ENCODE measurements at regions not wholly inside any gene's neighbourhood (a gene's known extent, or its start where the extent isn't known, plus 50 kb on each side); places are given as distances from the start of the nearest gene placed in this dataset.
"Not testable (repeated sequence)": the region's sequence is repeated elsewhere in the genome, so short reads cannot be mapped to it uniquely, and the experiment has no call there.

- H3K27ac Mint-ChIP-seq; H3K4me3 ChIP-seq; H3K36me3 Mint-ChIP-seq; H3K4me3 Mint-ChIP-seq; H4K20me1 ChIP-seq (ENCODE audit: low read depth); H3K9me3 ChIP-seq (ENCODE audit: low read depth); DNase-seq (ENCODE audit: low spot score); H3K4me1 ChIP-seq; H3K79me2 ChIP-seq (ENCODE audit: low read depth); H3K27ac ChIP-seq; H3K9me3 Mint-ChIP-seq; H2AFZ ChIP-seq (replicated peaks); H3F3A ChIP-seq (ENCODE audit: low read depth); H3K27me3 Mint-ChIP-seq (ENCODE audit: insufficient read depth, low read depth); H3K27me3 ChIP-seq; H3K9ac ChIP-seq; H3K4me2 ChIP-seq; H3K36me3 ChIP-seq: not testable (repeated sequence)
- H3K4me1 Mint-ChIP-seq = peaks cover 11% of the 10 kb centered on the region
Measured at GRCh38 chr16:29346796-29347580, 59.5 kb downstream of the NPIPB11 start.

- H3K36me3 ChIP-seq; H3K9me3 Mint-ChIP-seq; H3K27me3 Mint-ChIP-seq (ENCODE audit: insufficient read depth, low read depth); H3K9ac ChIP-seq; H3K4me3 ChIP-seq; H3K4me2 ChIP-seq; H4K20me1 ChIP-seq (ENCODE audit: low read depth); H3K27ac ChIP-seq; H3K4me1 Mint-ChIP-seq; H3K79me2 ChIP-seq (ENCODE audit: low read depth); H2AFZ ChIP-seq (replicated peaks); H3K9me3 ChIP-seq (ENCODE audit: low read depth); H3K4me1 ChIP-seq; DNase-seq (ENCODE audit: low spot score); H3K4me3 Mint-ChIP-seq; H3F3A ChIP-seq (ENCODE audit: low read depth); H3K27me3 ChIP-seq; H3K27ac Mint-ChIP-seq; H3K36me3 Mint-ChIP-seq: not testable (repeated sequence)
Measured at GRCh38 chr16:29346203-29346602, 60.3 kb downstream of the NPIPB11 start.

- not testable (repeated sequence) for H3K4me3 Mint-ChIP-seq; DNase-seq (ENCODE audit: low spot score); H4K20me1 ChIP-seq (ENCODE audit: low read depth); H3K27me3 ChIP-seq; H3K9me3 Mint-ChIP-seq; H3K36me3 Mint-ChIP-seq; H3K27ac Mint-ChIP-seq; H3K4me1 ChIP-seq; H3K4me3 ChIP-seq; H3K9ac ChIP-seq; H3F3A ChIP-seq (ENCODE audit: low read depth); H3K4me1 Mint-ChIP-seq; H3K27me3 Mint-ChIP-seq (ENCODE audit: insufficient read depth, low read depth); H3K79me2 ChIP-seq (ENCODE audit: low read depth); H3K36me3 ChIP-seq; H3K9me3 ChIP-seq (ENCODE audit: low read depth); H2AFZ ChIP-seq (replicated peaks); H3K4me2 ChIP-seq; H3K27ac ChIP-seq
Measured at GRCh38 chr16:29342937-29343336, 63.6 kb downstream of the NPIPB11 start.

GRCh38 chr16:29340779-29341438 is 65.6 kb downstream of the NPIPB11 start:
- H3K4me1 Mint-ChIP-seq = peaks cover 17% of the 10 kb centered on the region
- H3K27ac ChIP-seq; H2AFZ ChIP-seq (replicated peaks); H4K20me1 ChIP-seq (ENCODE audit: low read depth); H3K79me2 ChIP-seq (ENCODE audit: low read depth); H3F3A ChIP-seq (ENCODE audit: low read depth); H3K4me3 Mint-ChIP-seq; H3K9me3 Mint-ChIP-seq; H3K27me3 Mint-ChIP-seq (ENCODE audit: insufficient read depth, low read depth); H3K9me3 ChIP-seq (ENCODE audit: low read depth); H3K27me3 ChIP-seq; H3K4me1 ChIP-seq; H3K27ac Mint-ChIP-seq; H3K36me3 ChIP-seq; H3K9ac ChIP-seq; H3K4me2 ChIP-seq; H3K4me3 ChIP-seq; DNase-seq (ENCODE audit: low spot score); H3K36me3 Mint-ChIP-seq: not testable (repeated sequence)

- not testable (repeated sequence) for H3K4me1 ChIP-seq; H3K27me3 Mint-ChIP-seq (ENCODE audit: insufficient read depth, low read depth); H3K36me3 Mint-ChIP-seq; H3K27me3 ChIP-seq; H4K20me1 ChIP-seq (ENCODE audit: low read depth); H3K9me3 Mint-ChIP-seq; H3F3A ChIP-seq (ENCODE audit: low read depth); H3K27ac Mint-ChIP-seq; H3K36me3 ChIP-seq; H3K9ac ChIP-seq; H3K27ac ChIP-seq; DNase-seq (ENCODE audit: low spot score); H2AFZ ChIP-seq (replicated peaks); H3K79me2 ChIP-seq (ENCODE audit: low read depth); H3K9me3 ChIP-seq (ENCODE audit: low read depth); H3K4me3 ChIP-seq; H3K4me2 ChIP-seq; H3K4me3 Mint-ChIP-seq
- H3K4me1 Mint-ChIP-seq = peaks cover 21% of the 10 kb centered on the region
Measured at GRCh38 chr16:29340235-29340634, 66.3 kb downstream of the NPIPB11 start.

- not testable (repeated sequence) for DNase-seq (ENCODE audit: low spot score); H3K4me2 ChIP-seq; H3K27ac ChIP-seq; H3K4me1 ChIP-seq; H3K27ac Mint-ChIP-seq; H3K27me3 Mint-ChIP-seq (ENCODE audit: insufficient read depth, low read depth); H3K27me3 ChIP-seq; H3K4me3 Mint-ChIP-seq; H3K9me3 ChIP-seq (ENCODE audit: low read depth); H3K36me3 Mint-ChIP-seq; H3F3A ChIP-seq (ENCODE audit: low read depth); H3K4me3 ChIP-seq; H3K9ac ChIP-seq; H2AFZ ChIP-seq (replicated peaks); H3K36me3 ChIP-seq; H4K20me1 ChIP-seq (ENCODE audit: low read depth); H3K9me3 Mint-ChIP-seq; H3K79me2 ChIP-seq (ENCODE audit: low read depth)
- peaks cover 27% of the 10 kb centered on the region for H3K4me1 Mint-ChIP-seq
Measured at GRCh38 chr16:29338821-29339700, 67.5 kb downstream of the NPIPB11 start.

GRCh38 chr16:29337385-29337901 is 69.1 kb downstream of the NPIPB11 start:
- not testable (repeated sequence) for H3K9me3 ChIP-seq (ENCODE audit: low read depth); H3K36me3 ChIP-seq; H4K20me1 ChIP-seq (ENCODE audit: low read depth); H3K27me3 ChIP-seq; H3K36me3 Mint-ChIP-seq; H2AFZ ChIP-seq (replicated peaks); H3K79me2 ChIP-seq (ENCODE audit: low read depth); H3K9ac ChIP-seq; H3K9me3 Mint-ChIP-seq; H3K27ac ChIP-seq; H3K4me3 ChIP-seq; H3K4me2 ChIP-seq; H3K27me3 Mint-ChIP-seq (ENCODE audit: insufficient read depth, low read depth); DNase-seq (ENCODE audit: low spot score); H3K4me1 ChIP-seq; H3F3A ChIP-seq (ENCODE audit: low read depth); H3K4me3 Mint-ChIP-seq
- Mint-ChIP-seq H3K27ac (peak overlapping the region; percentile 34), H3K4me1 (peaks cover 34% of the 10 kb centered on the region)

GRCh38 chr16:29335549-29335846 is 71.0 kb downstream of the NPIPB11 start:
- not testable (repeated sequence) for H3K36me3 Mint-ChIP-seq; H3K9me3 ChIP-seq (ENCODE audit: low read depth); H3F3A ChIP-seq (ENCODE audit: low read depth); DNase-seq (ENCODE audit: low spot score); H3K79me2 ChIP-seq (ENCODE audit: low read depth); H3K9ac ChIP-seq; H3K27me3 Mint-ChIP-seq (ENCODE audit: insufficient read depth, low read depth); H3K4me2 ChIP-seq; H3K4me3 ChIP-seq; H3K27me3 ChIP-seq; H3K4me1 ChIP-seq; H4K20me1 ChIP-seq (ENCODE audit: low read depth); H3K27ac ChIP-seq; H3K9me3 Mint-ChIP-seq; H3K4me3 Mint-ChIP-seq; H3K36me3 ChIP-seq; H2AFZ ChIP-seq (replicated peaks)
- peaks cover 31% of the 10 kb centered on the region for H3K4me1 Mint-ChIP-seq
- peak overlapping the region; percentile 2 for H3K27ac Mint-ChIP-seq
